IMR-90 (cell line): ENCODE measurements at regions not wholly inside any gene's neighbourhood (a gene's known extent, or its start where the extent isn't known, plus 50 kb on each side); places are given as distances from the start of the nearest gene placed in this dataset.

ENCODE experiments used
- BHLHE40 ChIP-seq: fragments of 150-350 bp; IDR thresholded peaks from 2 replicates; pipeline ENCODE4 v1.6.1; 2016; ENCODE audit warnings: mild to moderate bottlenecking, low read depth, low read length
- CEBPB ChIP-seq: IDR thresholded peaks from 2 replicates; pipeline ENCODE4 v1.6.1; 2012; ENCODE audit warnings: low read depth, low read length, improper control_type of control experiment
- CHD1 ChIP-seq: IDR thresholded peaks from 2 replicates; pipeline ENCODE4 v1.6.1; 2012; ENCODE audit warnings: low read depth, low read length, improper control_type of control experiment
- CTCF ChIP-seq: conservative IDR thresholded peaks from 2 replicates; pipeline ENCODE4 v1.5.1; 2012; ENCODE audit warnings: mild to moderate bottlenecking, low read depth, low read length, improper control_type of control experiment
- ELK1 ChIP-seq: fragments of 150-350 bp; IDR thresholded peaks from 2 replicates; pipeline ENCODE4 v1.6.1; 2016; ENCODE audit warnings: low read depth, mild to moderate bottlenecking, low read length, moderate library complexity, borderline replicate concordance
- MAZ ChIP-seq: IDR thresholded peaks from 2 replicates; pipeline ENCODE4 v1.6.1; 2012; ENCODE audit warnings: low read depth, mild to moderate bottlenecking, low read length, improper control_type of control experiment, moderate library complexity, borderline replicate concordance
- NFE2L2 ChIP-seq: fragments of 150-350 bp; IDR thresholded peaks from 2 replicates; pipeline ENCODE4 v1.6.1; 2016; ENCODE audit warnings: low read depth, mild to moderate bottlenecking, low read length
- POLR2A ChIP-seq: IDR thresholded peaks from 2 replicates; pipeline ENCODE4 v1.6.1; 2012; ENCODE audit warnings: mild to moderate bottlenecking, low read depth, low read length
- RAD21 ChIP-seq: IDR thresholded peaks from 2 replicates; pipeline ENCODE4 v1.6.1; 2012; ENCODE audit warnings: low read length, improper control_type of control experiment
- RFX5 ChIP-seq: IDR thresholded peaks from 2 replicates; pipeline ENCODE4 v1.8.0; 2012; ENCODE audit warnings: low read depth, mild to moderate bottlenecking, low read length, moderate library complexity
- SMC3 ChIP-seq: fragments of 150-350 bp; IDR thresholded peaks from 2 replicates; pipeline ENCODE4 v1.6.1; 2016; ENCODE audit warnings: low read depth, mild to moderate bottlenecking, antibody characterized with exemption, low read length, moderate library complexity
- USF2 ChIP-seq: fragments of 150-350 bp; IDR thresholded peaks from 2 replicates; pipeline ENCODE4 v1.6.1; 2017; ENCODE audit warnings: mild to moderate bottlenecking, antibody characterized with exemption, low read length, low read depth

GRCh38 chr14:106204063-106204462 is 677.7 kb downstream of the TMEM121 start:
- TF ChIP-seq POLR2A (no peak), CTCF (no peak), MAZ (no peak), USF2 (no peak), SMC3 (no peak), RAD21 (no peak), CHD1 (no peak), NFE2L2 (no peak), CEBPB (no peak), BHLHE40 (no peak), RFX5 (no peak), ELK1 (no peak)
